Activated CD4-positive, alpha-beta T cell treated with anti-CD3 and anti-CD28 coated beads for 36 hours (primary cell): ENCODE measurements at regions not wholly inside any gene's neighbourhood (a gene's known extent, or its start where the extent isn't known, plus 50 kb on each side); places are given as distances from the start of the nearest gene placed in this dataset.

Experiments
- ATAC-seq: fragments of 200-7000 bp; cut with Tn5 transposase; one replicate; pipeline ENCODE4 v1.10.0; 2021; ENCODE audit warnings: mild to moderate bottlenecking, moderate library complexity
- CTCF ChIA-PET: fragments of 350-600 bp; sonication (Branson Sonifier 250); formaldehyde crosslinking; loops from one replicate; lab custom pipeline; 2021; ENCODE audit warnings: antibody characterized with exemption; lab: Charles Lee
- POLR2A ChIA-PET: fragments of 350-600 bp; sonication (Branson Sonifier 250); formaldehyde crosslinking; loops from one replicate; lab custom pipeline; 2021; ENCODE audit warnings: antibody characterized with exemption, inconsistent platforms; lab: Charles Lee
- DNase-seq: peaks from one replicate; pipeline ENCODE4 v3.0.0-alpha.2; 2020
- H3K27ac Mint-ChIP-seq: one replicate; pipeline ENCODE4 v1.8.0; 2021; ENCODE audit warnings: mixed read lengths
- H3K27me3 Mint-ChIP-seq: one replicate; pipeline ENCODE4 v1.8.0; 2021; ENCODE audit warnings: mixed read lengths
- H3K36me3 Mint-ChIP-seq: one replicate; pipeline ENCODE4 v1.8.0; 2021; ENCODE audit warnings: low read depth, mixed read lengths
- H3K4me1 Mint-ChIP-seq: one replicate; pipeline ENCODE4 v1.8.0; 2021; ENCODE audit warnings: mixed read lengths
- H3K4me3 Mint-ChIP-seq: one replicate; pipeline ENCODE4 v1.8.0; 2021; ENCODE audit warnings: mild to moderate bottlenecking, moderate library complexity, mixed read lengths
- H3K9me3 Mint-ChIP-seq: one replicate; pipeline ENCODE4 v1.8.0; 2021; ENCODE audit warnings: low read depth, mixed read lengths
- intact Hi-C, 2 experiments: fragments of 100-400 bp; cut with DNase I in 1 of 2; cut with micrococcal nuclease in 1 of 2; formaldehyde crosslinking; loops; one replicate each; pipeline versions ENCODE4 v1.14.2 to v1.15.1; 2022 to 2024; cut with DNase I, micrococcal nuclease

GRCh38 chr16:61379311-61379710 lies 656.9 kb downstream of the CDH8 start:
- ATAC-seq (no peak), DNase-seq (no peak)
- Mint-ChIP-seq H3K4me1 (no peaks in the 10 kb centered on the region), H3K27me3 (no peaks in the 10 kb centered on the region), H3K4me3 (no peak overlapping the region), H3K36me3 (no peaks in the 10 kb centered on the region), H3K27ac (no peak overlapping the region), H3K9me3 (peaks cover 16% of the 10 kb centered on the region)
- intact Hi-C loops, result no loop called here
- ChIA-PET POLR2A (no interaction called here), CTCF (no interaction called here)

DNA sequence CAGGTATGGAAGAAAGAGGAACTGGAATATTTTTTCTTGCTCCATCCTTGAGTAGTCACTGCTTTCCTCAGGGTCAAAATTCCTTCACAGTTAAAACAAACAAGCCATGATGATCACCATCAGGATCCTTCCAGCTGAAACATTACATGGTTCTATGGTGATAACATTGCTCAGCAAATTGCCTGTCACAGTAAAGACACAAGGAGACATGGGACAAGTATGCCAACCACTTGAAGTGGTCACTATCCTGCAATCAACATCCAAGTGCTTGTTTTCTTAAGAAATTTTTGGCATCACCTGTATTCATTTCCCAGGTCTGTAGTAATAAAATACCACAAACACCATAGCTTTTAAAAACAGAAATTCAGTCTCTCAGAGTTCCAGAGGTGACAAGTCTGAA lies 662.2 kb downstream of the CDH8 start:
- H3K27ac Mint-ChIP-seq, result no peak overlapping the region
- CTCF ChIA-PET, result no interaction called here

DNA sequence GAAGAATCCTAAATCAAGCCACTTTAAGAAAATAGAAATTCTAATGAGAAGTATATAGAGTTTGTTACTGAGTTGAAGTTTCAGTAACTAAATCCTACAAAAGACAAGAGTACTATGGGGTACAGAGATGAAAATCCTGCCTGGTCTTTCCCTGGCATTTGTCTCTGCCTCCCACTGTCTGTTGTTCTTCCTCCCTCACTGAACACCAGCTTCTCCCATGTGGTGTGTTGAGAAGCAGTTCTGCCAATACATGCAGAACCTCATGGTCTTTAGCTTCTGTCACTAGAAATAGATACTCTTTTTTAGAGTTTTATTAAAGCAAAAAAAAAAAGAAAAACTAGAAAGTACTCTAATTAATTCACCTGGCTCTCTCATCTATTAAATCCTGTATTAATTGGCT lies 664.4 kb downstream of the CDH8 start:
- POLR2A ChIA-PET, result no interaction called here
- Mint-ChIP-seq H3K36me3 (no peaks in the 10 kb centered on the region), H3K4me3 (no peak overlapping the region), H3K27me3 (no peaks in the 10 kb centered on the region), H3K27ac (no peak overlapping the region), H3K4me1 (no peaks in the 10 kb centered on the region), H3K9me3 (peaks cover 21% of the 10 kb centered on the region)
- CTCF ChIA-PET, result no interaction called here
- DNase-seq (no peak), ATAC-seq (no peak)
- intact Hi-C loops, result no loop called here

More for the DNA sequence above, 662.2 kb downstream of the CDH8 start:
- Mint-ChIP-seq H3K4me1 (no peaks in the 10 kb centered on the region), H3K4me3 (no peak overlapping the region), H3K9me3 (peaks cover 18% of the 10 kb centered on the region), H3K27me3 (no peaks in the 10 kb centered on the region), H3K36me3 (no peaks in the 10 kb centered on the region)
- POLR2A ChIA-PET, result no interaction called here
- intact Hi-C loops, result no loop called here
- DNase-seq (no peak), ATAC-seq (no peak)

DNA sequence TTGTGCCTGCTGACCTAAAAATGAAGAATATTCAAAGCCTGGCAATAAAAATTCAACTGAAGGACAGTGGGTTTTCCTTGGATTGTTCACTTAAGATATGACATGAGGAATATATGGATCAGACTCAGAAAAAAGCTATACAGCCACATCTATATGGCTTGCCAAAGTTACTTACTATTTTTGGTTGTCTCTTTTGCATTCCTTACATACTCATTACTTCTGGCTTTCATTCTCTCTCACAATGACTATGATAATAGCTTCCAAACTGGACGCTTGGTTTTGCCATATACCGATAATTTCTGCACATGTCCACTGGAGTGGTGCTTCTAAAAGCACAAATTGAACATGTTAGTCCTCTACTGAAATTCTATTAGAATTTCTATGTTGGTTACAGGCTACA lies 664.9 kb downstream of the CDH8 start:
- Mint-ChIP-seq H3K4me3 (no peak overlapping the region), H3K27ac (no peak overlapping the region), H3K27me3 (no peaks in the 10 kb centered on the region), H3K9me3 (peaks cover 20% of the 10 kb centered on the region), H3K36me3 (no peaks in the 10 kb centered on the region), H3K4me1 (no peaks in the 10 kb centered on the region)
- ChIA-PET CTCF (no interaction called here), POLR2A (no interaction called here)
- DNase-seq (no peak), ATAC-seq (no peak)
- intact Hi-C loops, result no loop called here

DNA sequence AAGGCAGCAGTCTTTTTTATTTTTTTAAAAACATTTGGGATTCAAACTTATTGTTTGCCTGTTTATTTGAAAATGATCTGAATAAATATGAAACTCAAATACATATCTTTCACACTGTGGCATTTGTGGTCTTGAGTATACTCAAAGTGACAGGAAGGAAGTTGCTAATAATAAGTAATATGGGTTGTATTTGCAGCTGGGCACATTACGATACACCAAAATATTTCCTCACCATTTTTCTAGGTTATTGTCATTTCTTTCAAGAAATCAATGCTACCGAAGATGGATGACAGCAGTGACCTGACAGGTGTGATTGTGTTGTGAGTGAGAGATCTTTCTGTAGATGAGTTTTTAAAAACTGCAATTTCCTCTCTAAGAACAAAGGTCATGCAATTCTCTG lies 665.7 kb downstream of the CDH8 start:
- intact Hi-C loops, result no loop called here
- no peak for DNase-seq
- POLR2A ChIA-PET, result no interaction called here

GRCh38 chr16:61366006-61366405 lies 670.2 kb downstream of the CDH8 start:
- ATAC-seq, result no peak
- POLR2A ChIA-PET, result no interaction called here
- H3K9me3 Mint-ChIP-seq, result peaks cover 21% of the 10 kb centered on the region

More for the DNA sequence above, 665.7 kb downstream of the CDH8 start:
- H3K9me3 Mint-ChIP-seq, result peaks cover 20% of the 10 kb centered on the region
- no peak overlapping the region for H3K4me3 Mint-ChIP-seq
- H3K4me1 Mint-ChIP-seq, result no peaks in the 10 kb centered on the region
- ATAC-seq, result no peak
- CTCF ChIA-PET, result no interaction called here
- no peaks in the 10 kb centered on the region for H3K36me3 Mint-ChIP-seq
- no peaks in the 10 kb centered on the region for H3K27me3 Mint-ChIP-seq
- no peak overlapping the region for H3K27ac Mint-ChIP-seq

GRCh38 chr16:61364990-61365389 lies 671.2 kb downstream of the CDH8 start:
- no peaks in the 10 kb centered on the region for H3K4me1 Mint-ChIP-seq
- peaks cover 18% of the 10 kb centered on the region for H3K9me3 Mint-ChIP-seq
- H3K36me3 Mint-ChIP-seq, result no peaks in the 10 kb centered on the region
- ChIA-PET POLR2A (no interaction called here), CTCF (no interaction called here)
- intact Hi-C loops, result no loop called here
- ATAC-seq, result no peak
- no peak overlapping the region for H3K27ac Mint-ChIP-seq
- H3K27me3 Mint-ChIP-seq, result no peaks in the 10 kb centered on the region
- DNase-seq, result no peak
- H3K4me3 Mint-ChIP-seq, result no peak overlapping the region

More at GRCh38 chr16:61366006-61366405, 670.2 kb downstream of the CDH8 start:
- Mint-ChIP-seq H3K27me3 (no peaks in the 10 kb centered on the region), H3K27ac (no peak overlapping the region), H3K4me3 (no peak overlapping the region), H3K36me3 (no peaks in the 10 kb centered on the region), H3K4me1 (no peaks in the 10 kb centered on the region)
- intact Hi-C loops, result no loop called here
- no peak for DNase-seq
- CTCF ChIA-PET, result no interaction called here

DNA sequence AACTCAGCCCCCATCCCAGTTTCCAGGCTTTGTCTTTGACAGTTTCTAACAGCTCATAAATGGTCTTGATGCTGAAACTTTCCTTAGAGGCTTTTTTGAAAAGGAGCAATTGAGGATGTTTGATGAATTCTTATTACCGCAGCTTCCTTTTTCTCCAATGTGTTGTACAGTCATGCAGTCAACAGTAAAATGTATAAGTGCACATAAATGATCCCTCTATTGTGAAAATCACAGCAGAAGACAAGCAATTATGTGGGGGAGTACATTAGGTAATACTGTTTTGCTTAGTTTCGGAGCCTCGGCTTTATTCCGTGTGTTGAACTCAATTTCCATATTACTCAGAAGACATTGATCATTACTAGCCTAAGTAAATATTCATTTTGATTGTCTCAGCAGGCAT lies 673.7 kb downstream of the CDH8 start:
- ChIA-PET CTCF (no interaction called here), POLR2A (no interaction called here)
- H3K27ac Mint-ChIP-seq, result no peak overlapping the region
- intact Hi-C loops, result no loop called here
- no peak for ATAC-seq
- no peaks in the 10 kb centered on the region for H3K36me3 Mint-ChIP-seq
- no peaks in the 10 kb centered on the region for H3K4me1 Mint-ChIP-seq
- H3K27me3 Mint-ChIP-seq, result no peaks in the 10 kb centered on the region
- no peak overlapping the region for H3K4me3 Mint-ChIP-seq
- H3K9me3 Mint-ChIP-seq, result peaks cover 17% of the 10 kb centered on the region
- no peak for DNase-seq

DNA sequence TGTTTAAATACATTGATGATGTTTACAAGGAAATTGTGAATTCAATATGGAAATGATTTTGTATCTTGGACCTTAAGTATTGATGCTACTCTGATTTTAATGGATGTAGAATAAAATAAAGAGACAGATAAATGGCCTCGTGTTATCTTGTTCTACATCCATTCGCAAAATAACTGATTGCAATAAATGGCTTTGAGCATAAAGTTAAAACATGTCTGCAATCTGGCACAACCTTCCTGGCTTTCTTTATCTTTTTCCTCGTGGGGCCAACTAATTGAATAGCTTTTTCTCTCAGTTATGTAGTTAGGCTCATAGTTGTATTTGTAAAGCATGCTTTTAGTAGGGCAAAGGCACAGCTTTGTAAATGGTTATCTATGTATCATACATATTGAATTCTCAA lies 691.4 kb downstream of the CDH8 start:
- Mint-ChIP-seq H3K36me3 (no peaks in the 10 kb centered on the region), H3K9me3 (peaks cover 7% of the 10 kb centered on the region), H3K27ac (no peak overlapping the region), H3K4me1 (no peaks in the 10 kb centered on the region), H3K27me3 (no peaks in the 10 kb centered on the region), H3K4me3 (no peak overlapping the region)
- ChIA-PET POLR2A (no interaction called here), CTCF (interaction anchor here (0.5 kb wide), 1 partner anchor 436 kb away, joined by 4 read pairs; no protein-coding TSS in a partner anchor)
- no peak for ATAC-seq
- no peak for DNase-seq
- intact Hi-C loops, result no loop called here

DNA sequence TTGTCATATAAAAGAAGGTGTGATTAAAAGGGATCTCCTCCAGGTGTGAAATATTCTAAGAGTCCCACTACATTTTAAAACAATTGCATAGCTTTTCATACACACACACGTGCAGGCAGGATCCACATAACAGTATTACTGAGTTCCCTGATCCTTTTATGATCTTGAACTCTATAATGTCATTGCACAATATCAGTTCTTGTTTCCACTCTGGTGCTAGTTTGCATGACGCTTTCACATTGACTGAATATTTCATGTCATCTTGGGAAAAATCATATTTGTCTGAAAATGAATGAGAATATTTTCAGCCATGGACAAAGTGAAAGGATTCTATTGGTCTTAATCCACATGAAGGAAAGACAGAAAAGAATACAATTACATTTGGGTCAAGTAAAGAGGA lies 703.8 kb downstream of the CDH8 start:
- no peaks in the 10 kb centered on the region for H3K36me3 Mint-ChIP-seq
- ChIA-PET CTCF (interaction anchor here (0.7 kb wide), 1 partner anchor 1209 kb away, joined by 3 read pairs; no protein-coding TSS in a partner anchor), POLR2A (no interaction called here)
- peaks cover 13% of the 10 kb centered on the region for H3K9me3 Mint-ChIP-seq
- H3K27me3 Mint-ChIP-seq, result no peaks in the 10 kb centered on the region
- DNase-seq, result no peak
- no peak overlapping the region for H3K27ac Mint-ChIP-seq
- ATAC-seq, result no peak
- intact Hi-C loops, result no loop called here
- no peak overlapping the region for H3K4me3 Mint-ChIP-seq
- no peaks in the 10 kb centered on the region for H3K4me1 Mint-ChIP-seq

GRCh38 chr16:61324044-61324443 lies 712.2 kb downstream of the CDH8 start:
- DNase-seq (no peak), ATAC-seq (no peak)
- CTCF ChIA-PET, result no interaction called here
- Mint-ChIP-seq H3K36me3 (no peaks in the 10 kb centered on the region), H3K9me3 (peaks cover 13% of the 10 kb centered on the region), H3K27me3 (no peaks in the 10 kb centered on the region), H3K4me1 (no peaks in the 10 kb centered on the region), H3K27ac (no peak overlapping the region), H3K4me3 (no peak overlapping the region)
- POLR2A ChIA-PET, result no interaction called here
- intact Hi-C loops, result no loop called here

- Mint-ChIP-seq H3K27me3 (no peaks in the 10 kb centered on the region), H3K9me3 (peaks cover 11% of the 10 kb centered on the region), H3K4me1 (no peaks in the 10 kb centered on the region), H3K36me3 (no peaks in the 10 kb centered on the region), H3K4me3 (no peak overlapping the region), H3K27ac (no peak overlapping the region)
- ChIA-PET POLR2A (no interaction called here), CTCF (no interaction called here)
- intact Hi-C loops, result no loop called here
- no peak for ATAC-seq
- no peak for DNase-seq
Measured at GRCh38 chr16:61323456-61323855, 712.8 kb downstream of the CDH8 start.

DNA sequence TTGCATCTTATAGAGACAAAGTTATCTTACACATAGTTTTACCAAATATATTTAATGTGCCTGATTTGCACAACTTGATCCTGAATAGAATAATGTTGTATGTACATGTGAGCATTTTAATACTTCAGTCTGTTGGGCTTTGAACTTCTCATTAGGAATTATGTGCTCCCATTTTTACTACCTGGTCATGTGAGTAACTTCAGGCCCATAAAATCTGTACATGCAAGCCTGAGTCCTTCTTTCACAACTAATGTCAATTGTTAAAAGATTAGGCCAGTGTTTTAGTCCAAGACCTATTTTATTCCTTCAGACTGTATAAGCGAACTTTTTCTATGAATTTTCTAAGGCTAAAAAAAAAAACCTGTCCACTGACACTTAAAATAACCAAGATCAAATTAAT lies 715.4 kb downstream of the CDH8 start:
- H3K27ac Mint-ChIP-seq, result no peak overlapping the region
- no peaks in the 10 kb centered on the region for H3K27me3 Mint-ChIP-seq
- intact Hi-C loops, result no loop called here
- ChIA-PET POLR2A (no interaction called here), CTCF (no interaction called here)
- DNase-seq (no peak), ATAC-seq (no peak)
- no peaks in the 10 kb centered on the region for H3K36me3 Mint-ChIP-seq
- H3K4me1 Mint-ChIP-seq, result no peaks in the 10 kb centered on the region
- H3K9me3 Mint-ChIP-seq, result peaks cover 11% of the 10 kb centered on the region
- no peak overlapping the region for H3K4me3 Mint-ChIP-seq
